Amniotic epithelial cell (primary cell): ENCODE measurements at regions not wholly inside any gene's neighbourhood (a gene's known extent, or its start where the extent isn't known, plus 50 kb on each side); places are given as distances from the start of the nearest gene placed in this dataset.

Experiments
- DNase-seq: peaks from one replicate; pipeline ENCODE4 v3.0.0-alpha.2; 2010; ENCODE audit warnings: low read depth

GRCh38 chr13:84962141-84962750 is 837.0 kb downstream of the SLITRK6 start:
- no peak for DNase-seq

- no peak for DNase-seq
Measured at GRCh38 chr13:84961023-84961422, 838.2 kb downstream of the SLITRK6 start.

- no peak for DNase-seq
Measured at GRCh38 chr13:84959818-84960217, 839.4 kb downstream of the SLITRK6 start.

GRCh38 chr13:84954636-84955035 is 844.6 kb downstream of the SLITRK6 start:
- DNase-seq: no peak

- DNase-seq: no peak
Measured at GRCh38 chr13:84951128-84951527, 848.1 kb downstream of the SLITRK6 start.

- no peak for DNase-seq
Measured at GRCh38 chr13:84946192-84946591, 853.0 kb downstream of the SLITRK6 start.

- no peak for DNase-seq
Measured at GRCh38 chr13:84940798-84941197, 858.4 kb downstream of the SLITRK6 start.

- no peak for DNase-seq
Measured at GRCh38 chr13:84940167-84940566, 859.1 kb downstream of the SLITRK6 start.

- no peak for DNase-seq
Measured at GRCh38 chr13:84934911-84935310, 864.3 kb downstream of the SLITRK6 start.

- no peak for DNase-seq
Measured at GRCh38 chr13:84933797-84934196, 865.4 kb downstream of the SLITRK6 start.

- no peak for DNase-seq
Measured at GRCh38 chr13:84931264-84931663, 868.0 kb downstream of the SLITRK6 start.

GRCh38 chr13:84927442-84928169 is 871.6 kb downstream of the SLITRK6 start:
- DNase-seq: no peak

- DNase-seq: peak; percentile 7
Measured at GRCh38 chr13:84925443-84925842, 873.8 kb downstream of the SLITRK6 start.

GRCh38 chr13:84923831-84924230 is 875.4 kb downstream of the SLITRK6 start:
- DNase-seq: no peak

GRCh38 chr13:84917252-84917878 is 881.9 kb downstream of the SLITRK6 start:
- DNase-seq: peak; percentile 10

- DNase-seq: no peak
Measured at GRCh38 chr13:84912720-84913119, 886.5 kb downstream of the SLITRK6 start.

- DNase-seq: no peak
Measured at GRCh38 chr13:84910423-84910822, 888.8 kb downstream of the SLITRK6 start.

GRCh38 chr13:84903391-84903790 is 895.8 kb downstream of the SLITRK6 start:
- no peak for DNase-seq

GRCh38 chr13:84902243-84902642 is 897.0 kb downstream of the SLITRK6 start:
- DNase-seq: no peak

- peak; percentile 37 for DNase-seq
Measured at GRCh38 chr13:84896128-84896527, 903.1 kb downstream of the SLITRK6 start.

GRCh38 chr13:84894749-84895148 is 904.5 kb downstream of the SLITRK6 start:
- DNase-seq: no peak

- DNase-seq: no peak
Measured at GRCh38 chr13:84885868-84886267, 913.4 kb downstream of the SLITRK6 start.

GRCh38 chr13:84873951-84874350 is 925.3 kb downstream of the SLITRK6 start:
- DNase-seq: no peak
